HL-60/S4 (cell line): ENCODE measurements at regions not wholly inside any gene's neighbourhood (a gene's known extent, or its start where the extent isn't known, plus 50 kb on each side); places are given as distances from the start of the nearest gene placed in this dataset.
"Not testable (repeated sequence)": the region's sequence is repeated elsewhere in the genome, so short reads cannot be mapped to it uniquely, and the experiment has no call there.

Source experiments
- in situ Hi-C: fragments of 300-500 bp; cut with MboI; formaldehyde crosslinking; loops from 2 replicates; pipeline ENCODE4 v1.14.3; 2022; ENCODE audit warnings: low sequenced_read_pairs

DNA sequence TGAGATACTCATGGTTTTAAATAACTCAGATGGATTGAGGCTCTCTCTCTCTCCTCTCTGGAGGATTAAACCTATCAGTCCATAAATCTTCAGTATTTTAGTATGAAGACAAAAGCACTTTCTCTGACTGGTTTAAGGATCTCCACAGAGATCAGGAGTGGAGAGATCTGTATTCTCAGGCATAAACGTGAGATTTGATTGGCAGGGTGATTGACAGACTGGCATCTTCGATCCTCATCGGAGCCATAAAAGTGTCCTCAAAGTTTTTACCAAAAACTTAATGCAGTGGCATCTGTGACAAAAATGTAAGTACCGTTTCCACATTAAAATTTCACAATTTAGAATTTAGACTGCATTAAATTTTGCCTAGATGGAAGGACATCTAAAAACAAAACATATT lies 870.1 kb downstream of the KCNJ2 start:
- in situ Hi-C loops, result no loop called here

DNA sequence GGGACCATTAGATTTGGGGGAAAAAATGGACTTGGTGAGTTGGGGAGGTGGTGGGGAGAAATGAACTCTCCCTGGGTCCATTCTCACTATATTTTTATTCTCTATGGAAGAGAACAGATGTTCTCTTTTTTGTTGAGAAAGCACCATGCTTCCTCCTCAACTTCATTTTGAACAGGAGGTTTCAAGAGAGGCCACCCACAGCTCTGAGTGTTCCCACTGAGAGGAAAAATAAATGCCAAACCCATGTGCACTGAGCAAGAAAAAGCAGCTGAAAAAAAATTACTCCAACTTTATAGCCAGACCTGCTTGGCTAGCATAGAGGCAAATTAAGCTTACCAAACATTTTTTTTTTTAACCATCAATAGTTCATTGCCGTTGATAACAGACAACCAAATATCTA lies 883.6 kb downstream of the KCNJ2 start:
- in situ Hi-C loops, result no loop called here

DNA sequence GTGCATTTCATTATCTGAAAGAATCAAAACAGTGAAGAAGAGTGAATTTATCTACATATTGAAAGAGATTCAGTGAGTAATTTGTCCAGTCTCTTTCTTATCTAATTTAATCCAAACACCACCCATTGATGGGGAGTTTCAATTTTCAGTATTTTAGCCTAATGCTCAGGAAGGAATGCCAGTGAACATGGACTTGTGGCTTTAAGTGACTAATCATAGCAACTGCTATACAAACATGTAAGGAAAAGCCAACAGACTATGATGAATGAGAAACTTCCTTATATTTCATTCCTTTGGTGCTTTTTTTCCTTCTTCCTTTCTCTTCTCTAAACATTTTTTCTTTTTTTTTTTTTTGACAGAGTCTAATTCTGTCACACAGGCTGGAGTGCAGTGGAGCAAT lies 885.8 kb downstream of the KCNJ2 start:
- in situ Hi-C loops, result no loop called here

DNA sequence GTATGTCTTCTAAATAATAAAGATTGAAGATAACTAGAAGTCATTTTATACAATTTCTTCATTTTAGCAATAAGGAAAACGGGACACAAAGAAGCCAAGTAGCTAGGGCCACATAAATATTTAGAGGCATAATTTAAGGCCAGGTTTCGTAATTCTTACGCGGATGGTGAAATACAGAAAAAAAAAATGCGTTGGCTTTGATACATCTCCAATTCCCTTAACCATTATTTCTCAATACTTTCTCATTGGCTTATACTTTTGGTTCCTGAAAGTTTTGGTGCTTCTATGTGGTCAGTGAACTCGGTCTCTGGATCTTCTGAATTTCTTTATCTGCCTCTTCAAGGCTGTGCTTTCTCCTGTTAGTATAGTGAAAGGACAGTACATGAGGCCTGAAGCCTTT lies 888.1 kb downstream of the KCNJ2 start:
- in situ Hi-C loops, result no loop called here

- in situ Hi-C loops, result no loop called here
Measured at GRCh38 chr17:71057938-71058337, 888.6 kb downstream of the KCNJ2 start.

DNA sequence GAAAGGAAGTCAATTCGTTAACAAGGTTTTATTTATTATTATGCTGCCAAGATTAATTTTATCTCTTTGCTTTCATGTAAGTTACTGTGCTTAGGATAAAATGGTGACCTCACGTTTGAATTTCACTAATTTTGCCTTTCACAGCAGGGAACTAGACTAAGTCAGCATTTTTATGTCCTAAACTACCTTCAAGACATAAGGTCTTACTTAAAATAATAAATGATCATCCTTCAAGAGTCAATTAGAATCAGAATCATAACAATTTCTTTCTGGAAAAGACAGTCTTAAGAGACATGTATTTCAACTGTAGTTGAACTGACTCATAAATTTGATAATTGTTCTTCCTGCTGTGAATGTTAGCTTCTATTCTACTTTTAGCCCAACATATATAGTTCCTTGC lies 893.8 kb downstream of the KCNJ2 start:
- in situ Hi-C loops, result no loop called here

DNA sequence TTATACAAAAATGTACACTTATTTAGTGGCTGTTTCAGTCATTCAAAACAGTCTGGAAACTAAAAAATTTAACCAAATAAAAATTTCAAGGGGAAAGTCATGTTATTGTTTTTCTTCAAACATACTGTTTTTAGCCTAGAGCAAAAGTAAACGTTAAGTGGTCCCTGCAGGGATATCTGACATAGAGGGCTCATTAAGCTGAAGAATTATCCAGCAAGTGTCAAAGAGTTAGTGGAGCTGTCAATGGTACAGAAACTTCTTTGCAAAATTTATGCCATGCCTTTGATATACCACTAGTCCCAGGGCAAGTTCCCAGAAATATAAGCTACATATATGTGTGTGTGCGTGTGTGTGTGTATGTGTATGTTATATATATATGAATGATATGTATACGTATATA lies 894.2 kb downstream of the KCNJ2 start:
- in situ Hi-C loops, result no loop called here

DNA sequence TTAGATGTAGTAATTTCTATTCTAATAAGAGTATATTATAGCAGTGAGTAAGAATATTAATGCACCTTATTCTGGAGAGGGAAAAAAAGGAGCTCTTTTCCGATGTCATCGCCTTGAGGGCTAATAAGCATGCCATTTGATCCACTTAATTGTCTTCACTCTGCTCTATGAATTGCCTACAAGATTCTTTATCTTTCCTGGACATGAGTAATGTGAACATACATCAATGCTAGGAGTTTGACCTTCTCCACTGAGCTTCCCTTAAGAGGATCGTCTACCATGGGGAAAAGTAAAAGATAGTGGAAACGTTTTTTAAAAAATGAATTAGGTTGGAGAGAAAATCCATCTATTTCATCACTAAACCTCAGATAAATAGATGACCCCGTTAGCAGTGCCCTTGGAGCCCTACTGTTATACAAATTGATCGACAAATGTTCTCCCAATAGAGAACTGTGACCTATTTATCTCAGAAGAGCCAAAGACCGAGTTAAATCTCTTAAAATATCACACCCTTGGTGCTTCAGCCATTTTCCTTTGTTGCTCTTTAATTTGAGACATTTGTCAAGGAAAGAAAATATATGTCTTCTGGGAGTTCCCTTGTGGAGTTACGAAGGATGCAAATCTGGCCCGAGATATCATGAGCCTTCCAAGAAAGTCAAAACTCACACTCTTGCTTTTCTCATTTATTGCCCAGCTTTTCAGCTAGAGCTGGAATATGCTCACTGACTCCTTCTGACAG lies 898.5 kb downstream of the KCNJ2 start:
- in situ Hi-C loops, result no loop called here

- in situ Hi-C loops, result no loop called here
Measured at GRCh38 chr17:71068408-71068750, 899.0 kb downstream of the KCNJ2 start.

DNA sequence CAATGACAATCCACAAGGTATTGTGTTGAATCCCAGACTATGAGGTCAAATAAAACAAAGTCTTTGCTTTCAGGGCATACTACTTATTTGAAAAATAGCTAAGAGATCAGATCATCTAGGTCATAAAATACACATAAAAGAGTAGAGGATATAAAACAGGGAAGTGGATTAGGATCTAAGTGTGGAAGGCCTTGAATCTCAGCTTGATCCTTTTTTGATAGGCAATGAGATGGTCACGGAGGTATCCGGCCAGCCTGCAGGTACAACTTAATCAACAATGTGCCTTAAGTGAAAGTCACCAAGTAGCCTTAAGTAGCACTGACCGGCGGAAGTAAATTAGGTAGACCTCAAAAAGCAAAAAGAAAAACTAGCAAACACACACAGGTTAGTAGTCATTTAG lies 901.7 kb downstream of the KCNJ2 start:
- in situ Hi-C loops, result no loop called here

DNA sequence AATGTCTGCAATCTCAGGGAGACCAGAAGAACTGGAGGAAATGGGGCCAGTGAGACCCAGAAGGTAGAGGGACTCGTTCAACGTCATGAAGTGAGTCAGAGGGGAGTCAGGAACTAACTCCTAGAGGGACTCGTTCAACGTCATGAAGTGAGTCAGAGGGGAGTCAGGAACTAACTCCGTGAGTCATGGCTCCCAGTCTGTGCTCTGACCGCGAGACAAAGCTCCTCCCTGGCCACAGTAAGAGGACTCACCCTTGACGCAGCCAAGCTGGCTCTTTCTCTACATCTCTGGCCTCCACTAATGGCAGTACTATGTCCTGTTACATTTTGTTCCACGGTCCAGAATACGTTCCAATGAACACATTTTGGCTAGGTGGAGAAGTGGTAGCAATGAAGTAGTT lies 902.5 kb downstream of the KCNJ2 start:
- in situ Hi-C loops, result no loop called here

- in situ Hi-C loops, result no loop called here
Measured at GRCh38 chr17:71080937-71081336, 911.6 kb downstream of the KCNJ2 start.

DNA sequence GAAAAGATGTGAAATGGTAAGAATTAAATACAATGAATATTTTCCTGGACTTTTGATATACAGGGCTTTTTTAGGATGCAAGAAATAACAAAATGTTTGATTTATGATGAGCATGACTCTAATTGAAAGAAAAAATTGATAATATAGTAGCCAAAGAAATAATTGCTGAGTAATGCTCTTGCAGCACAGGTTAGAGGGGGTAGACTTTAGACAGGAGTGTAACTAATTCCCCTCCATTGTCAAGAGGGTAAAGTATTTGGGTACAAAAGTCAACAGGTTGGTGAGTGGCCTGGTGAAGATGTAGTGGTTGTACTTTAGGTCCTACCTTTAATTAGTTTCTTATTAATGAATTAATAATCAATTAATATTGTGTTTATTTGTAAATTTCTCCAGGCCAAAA lies 912.3 kb downstream of the KCNJ2 start:
- in situ Hi-C loops, result no loop called here

GRCh38 chr17:71084219-71084618 lies 914.9 kb downstream of the KCNJ2 start:
- in situ Hi-C loops, result no loop called here

DNA sequence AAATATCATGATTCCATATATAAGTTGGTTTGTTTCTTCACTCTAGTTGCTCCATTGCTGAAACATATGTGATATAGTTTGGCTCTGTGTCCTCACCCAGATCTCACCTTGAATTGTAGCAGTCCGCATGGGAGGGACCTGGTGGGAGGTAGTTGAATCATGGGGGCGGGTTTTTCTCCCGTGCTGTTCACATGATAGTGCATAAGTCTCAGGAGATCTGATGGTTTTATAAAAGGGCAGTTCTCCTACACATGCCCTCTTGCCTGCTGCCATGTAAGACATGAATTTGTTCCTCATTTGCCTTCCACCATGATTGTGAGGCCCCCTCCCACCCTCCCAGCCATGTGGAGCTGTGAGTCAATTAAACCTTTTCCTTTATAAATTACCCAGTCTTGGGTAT lies 915.5 kb downstream of the KCNJ2 start:
- in situ Hi-C loops, result no loop called here

DNA sequence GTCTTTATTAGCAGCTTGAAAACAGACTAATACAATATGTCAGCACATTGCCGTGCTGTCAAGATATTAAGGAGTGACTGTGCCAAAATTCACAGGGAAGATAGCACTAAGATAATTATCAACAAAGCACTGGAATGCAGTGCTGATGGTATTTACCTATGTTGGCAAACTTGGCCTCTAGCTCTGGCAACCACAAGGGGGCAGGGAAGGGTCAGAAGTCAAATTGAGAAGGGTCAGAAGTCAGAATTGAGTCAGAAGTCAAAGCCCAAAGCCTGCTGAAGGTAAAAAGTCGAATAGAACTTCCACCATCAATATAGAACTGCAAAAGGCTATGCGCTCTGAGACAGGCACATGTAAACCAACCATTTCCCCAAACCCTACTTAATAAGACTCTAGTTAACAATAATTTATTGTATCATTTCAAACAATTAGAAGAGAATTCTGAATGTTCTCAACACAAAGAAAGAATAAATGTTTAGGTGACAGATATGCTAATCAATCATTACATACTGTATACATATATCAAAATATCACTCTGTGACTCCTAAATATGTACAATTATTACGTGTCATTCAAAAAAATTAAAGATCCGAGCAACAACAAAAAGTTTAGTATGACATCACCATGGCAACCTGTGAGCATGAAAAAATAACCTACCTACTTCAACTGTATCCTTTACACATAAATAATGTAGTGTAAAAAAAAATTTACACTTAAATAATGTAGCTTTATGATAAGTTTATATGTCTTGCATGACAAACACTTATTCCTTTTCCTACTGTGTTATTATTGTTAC lies 916.1 kb downstream of the KCNJ2 start:
- in situ Hi-C loops, result no loop called here

DNA sequence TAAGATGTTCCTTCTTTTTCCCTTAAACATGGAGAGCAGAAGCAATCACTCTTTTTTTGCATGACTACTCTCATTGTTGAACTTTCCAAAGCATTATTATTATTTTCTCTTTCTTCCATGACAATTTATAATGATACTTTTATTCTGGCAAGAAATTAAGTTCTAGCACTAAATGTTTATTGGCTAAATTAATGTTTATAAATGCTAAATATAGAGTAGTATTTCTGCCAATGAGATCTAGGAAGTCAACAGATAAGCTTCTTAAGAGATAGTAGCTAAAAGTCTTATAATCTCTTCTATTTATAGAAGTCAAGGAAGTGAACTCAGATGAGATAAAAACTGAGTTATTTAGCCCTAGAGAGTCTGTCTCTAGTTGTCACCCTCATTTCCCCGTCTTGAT lies 920.1 kb downstream of the KCNJ2 start:
- in situ Hi-C loops, result no loop called here

- in situ Hi-C loops, result no loop called here
Measured at GRCh38 chr17:71098071-71098470, 928.7 kb downstream of the KCNJ2 start.

- in situ Hi-C loops, result no loop called here
Measured at GRCh38 chr17:71099003-71099714, 929.8 kb downstream of the KCNJ2 start.

DNA sequence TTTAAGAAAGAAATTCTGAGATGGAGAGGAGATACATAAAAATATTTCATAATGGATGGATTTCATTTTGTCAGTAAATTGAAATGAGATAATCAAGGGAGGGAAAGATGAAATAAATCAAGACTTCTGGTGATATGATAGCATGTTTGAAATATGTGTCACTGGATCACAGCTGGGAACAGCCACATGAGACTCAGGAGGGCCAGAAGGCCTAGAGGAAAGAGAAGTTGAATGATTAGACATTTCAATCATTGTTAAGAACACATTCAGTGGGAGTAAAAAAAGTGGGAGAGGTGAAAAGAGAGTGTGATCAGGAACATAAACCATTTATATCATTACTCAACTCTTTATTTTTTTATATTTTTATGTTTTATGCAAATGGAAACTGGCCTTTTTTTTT lies 933.4 kb downstream of the KCNJ2 start:
- in situ Hi-C loops, result no loop called here

DNA sequence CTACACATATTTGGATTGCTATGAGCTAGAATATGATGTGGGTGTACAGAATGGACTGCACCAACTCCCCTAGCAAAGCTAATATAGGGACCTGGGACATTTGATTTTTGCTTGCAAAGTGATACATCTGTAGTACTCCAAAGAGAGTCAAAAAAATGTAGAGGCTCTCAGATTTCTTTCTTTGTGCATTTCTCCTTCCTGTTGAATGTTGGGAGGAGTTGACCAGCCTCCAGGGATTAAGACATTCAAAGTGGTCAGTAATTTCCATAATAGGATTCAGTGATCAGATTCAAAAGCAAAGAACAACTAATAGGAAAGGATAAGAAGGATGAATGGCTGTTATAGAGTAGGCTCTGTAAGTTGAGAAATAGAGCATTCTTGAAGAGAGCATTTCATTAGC lies 934.9 kb downstream of the KCNJ2 start:
- in situ Hi-C loops, result no loop called here

- in situ Hi-C loops, result not testable (repeated sequence)
Measured at GRCh38 chr17:71106056-71106455, 936.7 kb downstream of the KCNJ2 start.
